Activated T-cell treated with anti-CD3 and anti-CD28 coated beads, Interleukin-2, amount 50 U/mL, for 1 hour (primary cell): ENCODE measurements at regions not wholly inside any gene's neighbourhood (a gene's known extent, or its start where the extent isn't known, plus 50 kb on each side); places are given as distances from the start of the nearest gene placed in this dataset.
A peak's percentile ranks its signal among the peaks of the same experiment; 100 is the strongest.

ENCODE experiments used
- DNase-seq: peaks from one replicate; pipeline ENCODE4 v3.0.0-alpha.2; 2020

- no peak for DNase-seq
Measured at GRCh38 chr5:96595300-96596090, 66.7 kb upstream of the CAST start.

- DNase-seq = no peak
Measured at GRCh38 chr5:96597438-96598020, 64.6 kb upstream of the CAST start.

GRCh38 chr5:96601200-96601599 is 61.0 kb upstream of the CAST start:
- DNase-seq = no peak

- DNase-seq = peak; percentile 37
Measured at GRCh38 chr5:96601715-96602244, 60.4 kb upstream of the CAST start.

- DNase-seq = no peak
Measured at GRCh38 chr5:96602776-96603175, 59.4 kb upstream of the CAST start.

GRCh38 chr5:96605144-96605837 is 56.9 kb upstream of the CAST start:
- no peak for DNase-seq

GRCh38 chr5:96609369-96609768 is 52.8 kb upstream of the CAST start:
- no peak for DNase-seq

GRCh38 chr5:96610747-96611146 is 51.4 kb upstream of the CAST start:
- no peak for DNase-seq

GRCh38 chr5:96611946-96612345 is 50.2 kb upstream of the CAST start:
- no peak for DNase-seq
